Keratinocyte (primary cell): ENCODE measurements at regions not wholly inside any gene's neighbourhood (a gene's known extent, or its start where the extent isn't known, plus 50 kb on each side); places are given as distances from the start of the nearest gene placed in this dataset.

Source experiments
- EZH2 ChIP-seq: IDR thresholded peaks from one replicate; pipeline ENCODE4 v1.6.1; 2012; ENCODE audit warnings: inconsistent platforms, mild to moderate bottlenecking, low read length, moderate library complexity
- TF ChIP-seq, protein P1 (sequence below), 3 experiments: IDR thresholded peaks in 1 of 3; conservative IDR thresholded peaks in 1 of 3; optimal IDR thresholded peaks in 1 of 3; 2 replicates in 2 of 3; 3 replicates in 1 of 3; pipeline versions ENCODE3 to v1.5.1; 2011; ENCODE audit warnings: low read length in 3 of 3, mild to moderate bottlenecking in 3 of 3, moderate library complexity in 2 of 3, control low read depth in 1 of 3, inconsistent platforms in 1 of 3; ENCODE audit not compliant: insufficient read depth in 2 of 3; ENCODE audit errors: extremely low read depth in 1 of 3

DNA sequence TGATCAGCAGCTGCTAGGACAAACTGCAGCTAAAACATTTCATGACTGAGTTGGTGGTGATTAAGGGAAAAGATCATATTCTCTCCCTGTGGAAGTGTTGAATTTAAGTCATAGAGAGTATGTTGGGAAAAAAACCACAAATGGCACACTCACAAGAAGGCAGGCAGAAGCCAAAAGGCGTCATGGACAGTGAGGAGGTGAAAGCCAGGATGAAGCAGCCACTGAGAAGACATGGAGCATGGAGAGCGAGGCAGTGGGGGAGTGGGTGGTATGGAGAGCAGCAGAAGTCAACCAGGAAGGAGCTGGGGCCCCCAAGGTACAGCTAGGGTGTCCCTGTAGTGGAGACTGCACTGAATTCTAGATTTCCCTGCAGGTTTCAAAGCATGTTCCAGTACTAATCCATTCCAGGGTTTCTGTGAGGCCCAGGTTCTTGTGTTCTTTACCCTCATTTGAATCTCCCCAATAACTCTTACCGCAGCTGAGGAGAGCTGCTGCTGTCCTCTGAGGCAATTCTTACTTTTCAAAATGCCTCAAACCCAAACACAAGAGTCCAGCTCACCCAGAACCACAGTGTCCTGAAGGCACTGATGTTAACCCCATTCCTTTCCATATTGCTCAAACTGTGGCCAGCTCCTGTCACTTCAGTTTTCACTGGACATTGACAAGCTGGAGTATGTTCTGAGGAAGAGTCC, 191.8 kb upstream of the E2F8 start:
- TF ChIP-seq, protein P1, sequence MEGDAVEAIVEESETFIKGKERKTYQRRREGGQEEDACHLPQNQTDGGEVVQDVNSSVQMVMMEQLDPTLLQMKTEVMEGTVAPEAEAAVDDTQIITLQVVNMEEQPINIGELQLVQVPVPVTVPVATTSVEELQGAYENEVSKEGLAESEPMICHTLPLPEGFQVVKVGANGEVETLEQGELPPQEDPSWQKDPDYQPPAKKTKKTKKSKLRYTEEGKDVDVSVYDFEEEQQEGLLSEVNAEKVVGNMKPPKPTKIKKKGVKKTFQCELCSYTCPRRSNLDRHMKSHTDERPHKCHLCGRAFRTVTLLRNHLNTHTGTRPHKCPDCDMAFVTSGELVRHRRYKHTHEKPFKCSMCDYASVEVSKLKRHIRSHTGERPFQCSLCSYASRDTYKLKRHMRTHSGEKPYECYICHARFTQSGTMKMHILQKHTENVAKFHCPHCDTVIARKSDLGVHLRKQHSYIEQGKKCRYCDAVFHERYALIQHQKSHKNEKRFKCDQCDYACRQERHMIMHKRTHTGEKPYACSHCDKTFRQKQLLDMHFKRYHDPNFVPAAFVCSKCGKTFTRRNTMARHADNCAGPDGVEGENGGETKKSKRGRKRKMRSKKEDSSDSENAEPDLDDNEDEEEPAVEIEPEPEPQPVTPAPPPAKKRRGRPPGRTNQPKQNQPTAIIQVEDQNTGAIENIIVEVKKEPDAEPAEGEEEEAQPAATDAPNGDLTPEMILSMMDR (optimal IDR thresholded peaks at IDR 0.05 in 1 of 3, IDR thresholded peaks at IDR 0.05 in 1 of 3, conservative IDR thresholded peaks at IDR 0.05 in 1 of 3; ENCODE audit: extremely low read depth in 1 of 3, insufficient read depth in 2 of 3, low read length in 3 of 3) = no peak
- no peak for TF ChIP-seq EZH2
